Neuronal stem cell (in vitro differentiated cells): ENCODE measurements at regions not wholly inside any gene's neighbourhood (a gene's known extent, or its start where the extent isn't known, plus 50 kb on each side); places are given as distances from the start of the nearest gene placed in this dataset.
"Not testable (repeated sequence)": the region's sequence is repeated elsewhere in the genome, so short reads cannot be mapped to it uniquely, and the experiment has no call there.

ENCODE experiments used
- DNase-seq: peaks from one replicate; pipeline ENCODE4 v3.0.0-alpha.2; 2013; ENCODE audit warnings: low spot score
- H2AFZ ChIP-seq: one replicate; pipeline ENCODE4 v1.6.1; 2013; ENCODE audit warnings: mild to moderate bottlenecking, low read length, inconsistent platforms
- H2AK5ac ChIP-seq: 2 replicates; pipeline ENCODE4 v1.6.1; 2013; ENCODE audit warnings: low read depth, mild to moderate bottlenecking, inconsistent platforms, low read length, moderate library complexity, mixed read lengths
- H2BK120ac ChIP-seq: 2 replicates; pipeline ENCODE4 v1.6.1; 2013; ENCODE audit warnings: low read depth, mild to moderate bottlenecking, inconsistent platforms, low read length, moderate library complexity, mixed read lengths
- H2BK12ac ChIP-seq: one replicate; pipeline ENCODE4 v1.6.1; 2013; ENCODE audit warnings: low read length, inconsistent platforms
- H2BK15ac ChIP-seq: 2 replicates; pipeline ENCODE4 v1.6.1; 2013; ENCODE audit warnings: mild to moderate bottlenecking, low read length, inconsistent platforms, mixed read lengths
- H2BK5ac ChIP-seq: one replicate; pipeline ENCODE4 v1.6.1; 2013; ENCODE audit warnings: inconsistent platforms, mild to moderate bottlenecking, low read length, moderate library complexity
- H3K14ac ChIP-seq: one replicate; pipeline ENCODE4 v1.6.1; 2013; ENCODE audit warnings: low read length, inconsistent platforms
- H3K18ac ChIP-seq: 2 replicates; pipeline ENCODE4 v1.6.1; 2013; ENCODE audit warnings: low read length, inconsistent platforms
- H3K23ac ChIP-seq: 2 replicates; pipeline ENCODE4 v1.6.1; 2013; ENCODE audit warnings: low read depth, mild to moderate bottlenecking, mixed read lengths, low read length, inconsistent platforms; ENCODE audit not compliant: poor library complexity
- H3K27ac ChIP-seq: replicated peaks from 3 replicates; pipeline ENCODE4 v1.5.1; 2013; ENCODE audit warnings: low read length, inconsistent platforms
- H3K27me3 ChIP-seq, 3 experiments: 2 replicates each; pipeline ENCODE4 v1.6.1; 2013; ENCODE audit warnings: low read length in 3 of 3, mild to moderate bottlenecking in 2 of 3, inconsistent platforms in 1 of 3, low read depth in 1 of 3, mixed read lengths in 1 of 3, moderate library complexity in 1 of 3; ENCODE audit not compliant: control insufficient read depth in 3 of 3, insufficient read depth in 3 of 3
- H3K36me3 ChIP-seq, 2 donors: replicated peaks in 1 of 2; 2 replicates each; pipeline ENCODE4 v1.6.1; 2013; ENCODE audit warnings: low read length in 2 of 2; ENCODE audit not compliant: control insufficient read depth in 2 of 2, insufficient read depth in 2 of 2
- H3K4ac ChIP-seq: 2 replicates; pipeline ENCODE4 v1.6.1; 2013; ENCODE audit warnings: inconsistent platforms, mild to moderate bottlenecking, low read length, moderate library complexity
- H3K4me1 ChIP-seq, 2 donors: 1 replicate in 1 of 2; 2 replicates in 1 of 2; pipeline ENCODE4 v1.6.1; 2013; ENCODE audit warnings: low read length in 2 of 2, low read depth in 1 of 2; ENCODE audit not compliant: control insufficient read depth in 2 of 2, insufficient read depth in 1 of 2
- H3K4me2 ChIP-seq: one replicate; pipeline ENCODE4 v1.6.1; 2013; ENCODE audit warnings: mild to moderate bottlenecking, low read length, inconsistent platforms; ENCODE audit not compliant: insufficient read depth, poor library complexity, severe bottlenecking
- H3K4me3 ChIP-seq, 2 donors: 2 replicates each; pipeline ENCODE4 v1.5.1; 2013; ENCODE audit warnings: low read length in 2 of 2, mild to moderate bottlenecking in 2 of 2, inconsistent platforms in 1 of 2, moderate library complexity in 1 of 2
- H3K79me1 ChIP-seq: one replicate; pipeline ENCODE4 v1.6.1; 2013; ENCODE audit warnings: low read depth, mild to moderate bottlenecking, inconsistent platforms, low read length, moderate library complexity
- H3K9ac ChIP-seq: one replicate; pipeline ENCODE4 v1.6.1; 2013; ENCODE audit warnings: mild to moderate bottlenecking, low read depth, low read length, inconsistent platforms; ENCODE audit not compliant: poor library complexity
- H3K9me3 ChIP-seq, 2 donors: replicated peaks in 1 of 2; 2 replicates each; pipeline versions ENCODE3 to v1.6.1; 2013; ENCODE audit warnings: low read length in 2 of 2, mild to moderate bottlenecking in 2 of 2, inconsistent platforms in 1 of 2, low read depth in 1 of 2, mixed read lengths in 1 of 2, moderate library complexity in 1 of 2; ENCODE audit not compliant: control insufficient read depth in 2 of 2, insufficient read depth in 1 of 2
- H4K8ac ChIP-seq: one replicate; pipeline ENCODE4 v1.6.1; 2013; ENCODE audit warnings: low read depth, mild to moderate bottlenecking, inconsistent platforms, low read length, moderate library complexity
- H4K91ac ChIP-seq: one replicate; pipeline ENCODE4 v1.6.1; 2013; ENCODE audit warnings: low read length, low read depth, mild to moderate bottlenecking, inconsistent platforms; ENCODE audit not compliant: poor library complexity
- WGBS, 2 donors: extraction: QIAGEN DNeasy Blood & Tissue Kit; methylation state at CpG; one replicate each; pipeline ENCODE4 v1.1.7; 2013; ENCODE audit warnings: missing lambda C conversion rate in 2 of 2, mixed read lengths in 1 of 2; ENCODE audit not compliant: insufficient read length in 2 of 2, insufficient replicate concordance in 1 of 2; ENCODE audit errors: extremely low coverage in 2 of 2; 5-methylcytosine and 5-hydroxymethylcytosine counted together

- Histone ChIP-seq H3K9me3 (no peaks in the 10 kb centered on the region), H3K23ac (no peak overlapping the region), H3K79me1 (no peaks in the 10 kb centered on the region), H3K4me3 (no peak overlapping the region), H3K4me1 (no peaks in the 10 kb centered on the region), H3K27ac (no peak overlapping the region), H3K14ac (no peak overlapping the region), H3K36me3 (no peaks in the 10 kb centered on the region), H3K4me2 (no peak overlapping the region), H2BK15ac (no peak overlapping the region), H3K4ac (no peak overlapping the region), H2AFZ (no peak overlapping the region), H2BK120ac (no peak overlapping the region), H4K91ac (no peak overlapping the region), H2BK5ac (no peak overlapping the region), H4K8ac (no peak overlapping the region), H2AK5ac (no peak overlapping the region), H3K27me3 (no peaks in the 10 kb centered on the region), H3K18ac (no peak overlapping the region), H3K9ac (no peak overlapping the region), H2BK12ac (no peak overlapping the region)
- DNase-seq, result no peak
- no CpG with 5 or more reads among the region's 29 CpGs for WGBS, 2 donors
These were observed 148.4 kb downstream of the KLF6 start for GRCh38 chr10:3636356-3637181.

GRCh38 chr10:3635697-3636096 lies 149.3 kb downstream of the KLF6 start:
- no peak overlapping the region for H3K9ac ChIP-seq
- H3K27me3 ChIP-seq, result no peaks in the 10 kb centered on the region
- H3K4me1 ChIP-seq, result no peaks in the 10 kb centered on the region
- H3K4me3 ChIP-seq, result no peak overlapping the region
- no CpG with 5 or more reads among the region's 6 CpGs for WGBS, 2 donors
- H3K79me1 ChIP-seq, result no peaks in the 10 kb centered on the region
- no peak overlapping the region for H2BK120ac ChIP-seq
- DNase-seq, result no peak
- no peak overlapping the region for H3K14ac ChIP-seq
- no peak overlapping the region for H2AFZ ChIP-seq
- H2BK12ac ChIP-seq, result no peak overlapping the region
- H2BK5ac ChIP-seq, result no peak overlapping the region
- no peak overlapping the region for H3K18ac ChIP-seq
- no peak overlapping the region for H2BK15ac ChIP-seq
- H2AK5ac ChIP-seq, result no peak overlapping the region
- H3K36me3 ChIP-seq, result no peaks in the 10 kb centered on the region
- H4K8ac ChIP-seq, result no peak overlapping the region
- no peak overlapping the region for H3K27ac ChIP-seq
- no peak overlapping the region for H3K4ac ChIP-seq
- H4K91ac ChIP-seq, result no peak overlapping the region
- H3K4me2 ChIP-seq, result no peak overlapping the region
- no peaks in the 10 kb centered on the region for H3K9me3 ChIP-seq
- no peak overlapping the region for H3K23ac ChIP-seq

- Histone ChIP-seq H3K9ac (no peak overlapping the region), H3K14ac (no peak overlapping the region), H2BK5ac (no peak overlapping the region), H2AK5ac (no peak overlapping the region), H3K9me3 (no peaks in the 10 kb centered on the region), H4K91ac (no peak overlapping the region), H3K27ac (no peak overlapping the region), H3K23ac (no peak overlapping the region), H3K4me3 (no peak overlapping the region), H3K27me3 (no peaks in the 10 kb centered on the region), H2BK12ac (no peak overlapping the region), H3K4me1 (no peaks in the 10 kb centered on the region), H3K36me3 (no peaks in the 10 kb centered on the region), H3K18ac (no peak overlapping the region), H2BK120ac (no peak overlapping the region), H2BK15ac (no peak overlapping the region), H2AFZ (no peak overlapping the region), H3K4ac (no peak overlapping the region), H3K79me1 (no peaks in the 10 kb centered on the region), H4K8ac (no peak overlapping the region), H3K4me2 (no peak overlapping the region)
- WGBS, 2 donors, result no CpG with 5 or more reads among the region's 5 CpGs
- DNase-seq, result no peak
These were observed 149.8 kb downstream of the KLF6 start for GRCh38 chr10:3635211-3635671.

GRCh38 chr10:3634646-3635045 lies 150.4 kb downstream of the KLF6 start:
- H3K27ac ChIP-seq, H3K27me3 ChIP-seq, H3K4me3 ChIP-seq, H3K14ac ChIP-seq, H3K4me2 ChIP-seq, H3K4me1 ChIP-seq, H2BK120ac ChIP-seq, H2BK15ac ChIP-seq, H2BK12ac ChIP-seq, H4K91ac ChIP-seq, H2AK5ac ChIP-seq, H4K8ac ChIP-seq, H3K4ac ChIP-seq, H2BK5ac ChIP-seq, DNase-seq, H3K18ac ChIP-seq, H3K36me3 ChIP-seq, H2AFZ ChIP-seq, H3K9ac ChIP-seq, H3K23ac ChIP-seq, H3K9me3 ChIP-seq, H3K79me1 ChIP-seq: not testable (repeated sequence)
- WGBS, 2 donors, result no CpG with 5 or more reads among the region's 1 CpG
